Fibroblast of villous mesenchyme (primary cell): ENCODE measurements at regions not wholly inside any gene's neighbourhood (a gene's known extent, or its start where the extent isn't known, plus 50 kb on each side); places are given as distances from the start of the nearest gene placed in this dataset.

Experiments used
- DNase-seq: peaks from one replicate; pipeline ENCODE4 v3.0.0-alpha.2; 2010; ENCODE audit warnings: low read depth
- H3K4me3 ChIP-seq: 2 replicates; pipeline ENCODE4 v1.5.1; 2011; ENCODE audit warnings: low read depth, mild to moderate bottlenecking, low read length
- TF ChIP-seq, protein P1 (sequence below): IDR thresholded peaks from 2 replicates; pipeline ENCODE4 v1.5.1; 2012; ENCODE audit warnings: low read depth, mild to moderate bottlenecking, low read length; ENCODE audit not compliant: insufficient read depth

DNA sequence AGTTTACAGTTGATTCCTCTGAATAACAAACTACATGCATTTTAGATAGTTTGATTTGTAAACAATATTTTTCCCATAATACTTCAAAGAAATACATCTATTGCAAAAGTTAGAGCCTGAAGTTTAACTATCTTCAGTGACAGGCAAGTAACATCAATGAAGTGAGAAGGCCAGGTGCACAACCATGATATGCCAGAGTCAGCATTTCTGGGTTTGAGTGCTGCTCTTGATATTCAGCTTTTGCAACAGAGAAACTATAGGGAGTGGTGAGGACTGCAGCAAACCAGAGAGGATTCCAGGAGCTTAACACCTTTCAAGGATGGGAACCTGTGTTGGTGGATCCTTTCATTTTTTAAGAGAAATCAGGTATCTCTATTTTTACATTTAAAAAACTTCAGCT is 79.4 kb upstream of the RASEF start:
- TF ChIP-seq, protein P1, sequence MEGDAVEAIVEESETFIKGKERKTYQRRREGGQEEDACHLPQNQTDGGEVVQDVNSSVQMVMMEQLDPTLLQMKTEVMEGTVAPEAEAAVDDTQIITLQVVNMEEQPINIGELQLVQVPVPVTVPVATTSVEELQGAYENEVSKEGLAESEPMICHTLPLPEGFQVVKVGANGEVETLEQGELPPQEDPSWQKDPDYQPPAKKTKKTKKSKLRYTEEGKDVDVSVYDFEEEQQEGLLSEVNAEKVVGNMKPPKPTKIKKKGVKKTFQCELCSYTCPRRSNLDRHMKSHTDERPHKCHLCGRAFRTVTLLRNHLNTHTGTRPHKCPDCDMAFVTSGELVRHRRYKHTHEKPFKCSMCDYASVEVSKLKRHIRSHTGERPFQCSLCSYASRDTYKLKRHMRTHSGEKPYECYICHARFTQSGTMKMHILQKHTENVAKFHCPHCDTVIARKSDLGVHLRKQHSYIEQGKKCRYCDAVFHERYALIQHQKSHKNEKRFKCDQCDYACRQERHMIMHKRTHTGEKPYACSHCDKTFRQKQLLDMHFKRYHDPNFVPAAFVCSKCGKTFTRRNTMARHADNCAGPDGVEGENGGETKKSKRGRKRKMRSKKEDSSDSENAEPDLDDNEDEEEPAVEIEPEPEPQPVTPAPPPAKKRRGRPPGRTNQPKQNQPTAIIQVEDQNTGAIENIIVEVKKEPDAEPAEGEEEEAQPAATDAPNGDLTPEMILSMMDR = no peak
- DNase-seq = no peak

DNA sequence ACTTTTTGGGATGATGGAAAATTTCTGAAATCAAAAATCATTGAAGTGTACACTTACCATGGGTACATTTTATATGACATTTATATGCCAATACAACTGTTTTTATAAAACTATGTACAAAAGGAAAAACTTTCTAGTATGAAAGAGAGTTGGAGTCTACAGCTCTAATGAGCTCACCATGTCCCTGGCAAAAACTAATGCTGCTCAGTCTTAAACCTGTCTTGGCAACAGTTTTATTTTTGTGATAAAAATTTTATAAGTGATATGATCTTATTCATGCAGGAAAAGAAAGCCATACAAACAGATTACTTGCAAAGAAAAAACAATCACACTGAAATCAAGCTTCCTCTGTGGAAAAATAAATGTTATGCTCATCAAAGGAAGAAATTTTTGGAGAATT is 78.9 kb upstream of the RASEF start:
- DNase-seq = no peak
- TF ChIP-seq, protein P1 = no peak
- no peak overlapping the region for H3K4me3 ChIP-seq

More for the DNA sequence above, 79.4 kb upstream of the RASEF start:
- no peak overlapping the region for H3K4me3 ChIP-seq

DNA sequence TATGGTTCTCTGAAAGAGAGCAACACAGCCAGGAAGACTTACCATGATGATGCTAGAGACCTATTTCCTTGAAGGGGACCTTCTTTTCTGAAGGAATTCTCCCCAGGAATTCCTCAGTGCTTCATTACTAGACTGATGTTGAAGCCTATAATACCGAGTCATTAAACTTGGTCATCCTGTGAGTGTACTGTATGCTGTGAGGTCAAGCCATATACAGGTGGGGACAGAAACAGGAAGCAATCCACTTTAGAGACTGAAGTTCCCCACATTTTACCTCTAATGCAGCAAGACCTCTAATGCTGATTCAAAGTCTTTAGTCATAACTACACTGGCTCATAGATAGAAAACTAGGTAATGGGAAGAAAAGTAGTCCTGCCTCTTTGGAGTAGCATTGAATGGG is 77.1 kb upstream of the RASEF start:
- TF ChIP-seq, protein P1 = no peak
- H3K4me3 ChIP-seq = no peak overlapping the region
- no peak for DNase-seq

DNA sequence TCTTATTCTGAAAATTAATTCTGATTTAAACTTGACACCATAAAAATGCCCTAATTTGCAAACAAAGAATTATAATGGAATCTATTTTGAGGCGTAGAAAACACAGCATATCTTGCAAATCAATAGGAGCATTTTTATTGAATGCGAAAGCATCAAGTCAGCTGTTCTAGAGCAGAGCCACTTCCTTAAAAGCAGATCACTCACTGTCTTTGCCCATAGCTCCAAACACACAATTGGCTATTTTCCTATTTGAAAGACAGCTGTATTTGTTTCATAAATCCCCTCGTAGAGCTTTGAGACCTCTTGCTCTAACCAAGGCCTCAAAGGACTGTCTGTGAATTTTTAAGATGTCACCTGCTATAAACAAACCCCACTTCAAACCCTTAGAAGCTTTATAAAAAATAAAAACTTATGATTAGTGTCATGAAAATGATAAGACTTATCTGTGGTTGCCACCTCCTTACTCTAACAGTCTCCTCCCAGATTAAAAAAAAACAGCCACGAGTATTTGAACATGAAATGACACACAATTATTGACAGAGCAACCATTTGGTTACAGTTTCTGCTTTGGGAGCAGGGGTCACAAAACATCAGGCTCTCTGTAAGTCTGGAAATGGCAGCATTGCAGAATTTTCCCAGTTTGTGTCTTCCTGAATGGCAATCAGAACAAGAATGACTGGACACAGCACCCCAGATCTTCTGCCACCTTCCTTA is 75.6 kb upstream of the RASEF start:
- H3K4me3 ChIP-seq = no peak overlapping the region
- TF ChIP-seq, protein P1 = no peak
- DNase-seq = no peak

DNA sequence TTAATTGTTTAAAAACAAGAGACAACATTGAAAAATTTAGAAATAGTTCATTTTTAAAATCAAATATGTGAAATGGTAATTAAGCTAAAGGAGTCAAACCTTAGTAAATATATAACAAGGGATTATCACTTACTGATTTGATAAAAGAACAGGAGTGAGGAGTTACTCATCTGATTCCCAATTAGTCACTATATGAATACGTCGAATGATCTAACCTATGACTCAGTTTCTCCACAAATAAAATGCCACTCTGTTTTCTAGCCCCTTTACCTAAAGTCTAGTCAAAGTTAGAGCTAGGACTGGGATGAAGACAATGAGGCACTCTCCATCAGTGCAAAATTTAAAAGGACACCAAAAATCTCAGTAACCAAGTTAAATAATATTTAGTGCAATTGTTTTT is 70.4 kb upstream of the RASEF start:
- TF ChIP-seq, protein P1 = no peak
- H3K4me3 ChIP-seq = no peak overlapping the region
- no peak for DNase-seq

DNA sequence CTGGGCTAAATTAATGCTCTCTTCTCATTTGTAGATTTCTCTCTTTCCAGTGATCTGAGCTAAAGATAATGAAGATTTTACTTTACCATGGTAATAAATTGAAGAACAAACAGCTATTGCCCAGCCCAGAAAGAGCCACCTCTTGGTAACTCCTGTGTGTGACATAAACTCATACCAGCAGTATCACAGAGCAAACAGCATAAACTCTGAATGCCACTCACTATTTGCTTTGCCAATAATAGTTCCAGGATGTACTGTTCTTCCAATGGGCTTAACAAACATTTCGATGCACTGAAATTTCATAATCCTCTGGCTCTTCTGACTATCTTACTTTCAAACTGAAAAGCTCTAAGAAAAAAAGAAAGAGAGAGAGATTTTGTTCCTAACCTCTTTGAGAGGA is 69.8 kb upstream of the RASEF start:
- TF ChIP-seq, protein P1 = no peak
- no peak for DNase-seq
- H3K4me3 ChIP-seq = no peak overlapping the region

DNA sequence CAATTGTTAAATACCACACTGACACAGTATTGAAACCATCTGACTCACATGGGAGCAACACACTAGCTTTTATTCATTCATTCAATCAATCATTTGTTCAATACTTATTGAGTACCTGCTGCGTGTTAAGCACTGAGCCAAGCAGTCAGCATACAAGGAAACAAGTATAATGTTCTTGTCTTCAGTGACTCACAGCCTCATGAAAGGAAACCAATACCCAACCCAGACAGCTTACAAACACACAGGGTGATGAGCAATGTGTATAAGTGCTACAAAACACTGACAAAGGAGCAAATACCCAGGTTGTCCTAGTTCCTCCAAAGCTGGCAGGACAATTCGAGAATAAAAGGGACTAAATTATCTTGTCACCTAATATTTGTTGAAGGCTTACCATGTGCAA is 67.6 kb upstream of the RASEF start:
- TF ChIP-seq, protein P1 = no peak
- H3K4me3 ChIP-seq = no peak overlapping the region
- DNase-seq = no peak
